ENCODE measurements at regions not wholly inside any gene's neighbourhood (a gene's known extent, or its start where the extent isn't known, plus 50 kb on each side); places are given as distances from the start of the nearest gene placed in this dataset.

GRCh38 chr1:104932030-104932915 is 1182.6 kb downstream of the AMY1C start (continued):
- TF ChIP-seq, protein P1, sequence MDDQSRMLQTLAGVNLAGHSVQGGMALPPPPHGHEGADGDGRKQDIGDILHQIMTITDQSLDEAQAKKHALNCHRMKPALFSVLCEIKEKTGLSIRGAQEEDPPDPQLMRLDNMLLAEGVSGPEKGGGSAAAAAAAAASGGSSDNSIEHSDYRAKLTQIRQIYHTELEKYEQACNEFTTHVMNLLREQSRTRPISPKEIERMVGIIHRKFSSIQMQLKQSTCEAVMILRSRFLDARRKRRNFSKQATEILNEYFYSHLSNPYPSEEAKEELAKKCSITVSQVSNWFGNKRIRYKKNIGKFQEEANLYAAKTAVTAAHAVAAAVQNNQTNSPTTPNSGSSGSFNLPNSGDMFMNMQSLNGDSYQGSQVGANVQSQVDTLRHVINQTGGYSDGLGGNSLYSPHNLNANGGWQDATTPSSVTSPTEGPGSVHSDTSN (IDR thresholded peaks at IDR 0.05; ENCODE audit: insufficient replicate concordance, low read depth, low read length): no peak
- no peak for TF ChIP-seq IRF4 (IDR thresholded peaks at IDR 0.05; ENCODE audit: low read depth, low read length)
- TF ChIP-seq SREBF1 (IDR thresholded peaks at IDR 0.05; ENCODE audit: low read length): no peak
- TF ChIP-seq, protein P2, sequence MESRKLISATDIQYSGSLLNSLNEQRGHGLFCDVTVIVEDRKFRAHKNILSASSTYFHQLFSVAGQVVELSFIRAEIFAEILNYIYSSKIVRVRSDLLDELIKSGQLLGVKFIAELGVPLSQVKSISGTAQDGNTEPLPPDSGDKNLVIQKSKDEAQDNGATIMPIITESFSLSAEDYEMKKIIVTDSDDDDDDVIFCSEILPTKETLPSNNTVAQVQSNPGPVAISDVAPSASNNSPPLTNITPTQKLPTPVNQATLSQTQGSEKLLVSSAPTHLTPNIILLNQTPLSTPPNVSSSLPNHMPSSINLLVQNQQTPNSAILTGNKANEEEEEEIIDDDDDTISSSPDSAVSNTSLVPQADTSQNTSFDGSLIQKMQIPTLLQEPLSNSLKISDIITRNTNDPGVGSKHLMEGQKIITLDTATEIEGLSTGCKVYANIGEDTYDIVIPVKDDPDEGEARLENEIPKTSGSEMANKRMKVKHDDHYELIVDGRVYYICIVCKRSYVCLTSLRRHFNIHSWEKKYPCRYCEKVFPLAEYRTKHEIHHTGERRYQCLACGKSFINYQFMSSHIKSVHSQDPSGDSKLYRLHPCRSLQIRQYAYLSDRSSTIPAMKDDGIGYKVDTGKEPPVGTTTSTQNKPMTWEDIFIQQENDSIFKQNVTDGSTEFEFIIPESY (IDR thresholded peaks at IDR 0.05): no peak
- TF ChIP-seq DPF2 (IDR thresholded peaks at IDR 0.05): 0 out of 2 replicates have a peak, but pooled peaks have one; percentile 41
- TF ChIP-seq ZNF24 (IDR thresholded peaks at IDR 0.05): no peak
- no peak for TF ChIP-seq TCF12 (IDR thresholded peaks at IDR 0.05; ENCODE audit: low read depth, low read length)
- TF ChIP-seq CHD1 (IDR thresholded peaks at IDR 0.05; ENCODE audit: low read depth, low read length): no peak
- TF ChIP-seq ZNF384 (IDR thresholded peaks at IDR 0.05; ENCODE audit: borderline replicate concordance, low read depth, low read length): no peak
- no peak for TF ChIP-seq EGR1 (IDR thresholded peaks at IDR 0.05; ENCODE audit: borderline replicate concordance in 1 of 2, low read depth in 2 of 2, low read length in 2 of 2)
- no peak for TF ChIP-seq ETV6 (conservative IDR thresholded peaks at IDR 0.05 in 1 of 2, IDR thresholded peaks at IDR 0.05 in 1 of 2; ENCODE audit: borderline replicate concordance in 1 of 2, low read depth in 1 of 2)
- TF ChIP-seq ASH2L (IDR thresholded peaks at IDR 0.05; ENCODE audit: borderline replicate concordance, low read depth): no peak
- no peak for TF ChIP-seq NFYA (IDR thresholded peaks at IDR 0.05; ENCODE audit: borderline replicate concordance, low read depth, low read length)
- no peak for TF ChIP-seq FOXK2 (IDR thresholded peaks at IDR 0.05)
- no peak for TF ChIP-seq SMC3 (IDR thresholded peaks at IDR 0.05; ENCODE audit: borderline replicate concordance, low read length)
- no peak for TF ChIP-seq IRF5 (IDR thresholded peaks at IDR 0.05; ENCODE audit: borderline replicate concordance)
- TF ChIP-seq RELA (IDR thresholded peaks at IDR 0.05; ENCODE audit: borderline replicate concordance, partially characterized antibody): peak; percentile 60
- no peak for TF ChIP-seq ATF3 (IDR thresholded peaks at IDR 0.05; ENCODE audit: borderline replicate concordance, extremely low read depth, low read depth, low read length)
- TF ChIP-seq NRF1 (conservative IDR thresholded peaks at IDR 0.05; ENCODE audit: low read depth, low read length): no peak
- TF ChIP-seq, protein P3, sequence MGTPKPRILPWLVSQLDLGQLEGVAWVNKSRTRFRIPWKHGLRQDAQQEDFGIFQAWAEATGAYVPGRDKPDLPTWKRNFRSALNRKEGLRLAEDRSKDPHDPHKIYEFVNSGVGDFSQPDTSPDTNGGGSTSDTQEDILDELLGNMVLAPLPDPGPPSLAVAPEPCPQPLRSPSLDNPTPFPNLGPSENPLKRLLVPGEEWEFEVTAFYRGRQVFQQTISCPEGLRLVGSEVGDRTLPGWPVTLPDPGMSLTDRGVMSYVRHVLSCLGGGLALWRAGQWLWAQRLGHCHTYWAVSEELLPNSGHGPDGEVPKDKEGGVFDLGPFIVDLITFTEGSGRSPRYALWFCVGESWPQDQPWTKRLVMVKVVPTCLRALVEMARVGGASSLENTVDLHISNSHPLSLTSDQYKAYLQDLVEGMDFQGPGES (IDR thresholded peaks at IDR 0.05): no peak
- TF ChIP-seq BHLHE40 (IDR thresholded peaks at IDR 0.05; ENCODE audit: borderline replicate concordance in 1 of 2, low read depth in 2 of 2, low read length in 1 of 2): no peak
- TF ChIP-seq MEF2B (IDR thresholded peaks at IDR 0.05; ENCODE audit: partially characterized antibody, poor library complexity, severe bottlenecking): peak; percentile 89
- TF ChIP-seq IKZF1 (conservative IDR thresholded peaks at IDR 0.05): peak; percentile 52

Measured in GM12878 (cell line).